Cardiac muscle cell (in vitro differentiated cells and primary cell): ENCODE measurements at regions not wholly inside any gene's neighbourhood (a gene's known extent, or its start where the extent isn't known, plus 50 kb on each side); places are given as distances from the start of the nearest gene placed in this dataset.

ENCODE experiments used
- DNase-seq, 2 donors: peaks; one replicate each; pipeline versions ENCODE4 v3.0.0 to v3.0.0-alpha.2; 2010 to 2017; ENCODE audit warnings: low read depth in 1 of 2, low spot score in 1 of 2
- H3K27ac ChIP-seq: fragments of 200-600 bp; sonication (generic); 2 replicates; pipeline ENCODE4 v1.5.1; 2016
- H3K27me3 ChIP-seq: fragments of 200-600 bp; sonication (generic); 2 replicates; pipeline ENCODE4 v1.6.0; 2016; ENCODE audit warnings: control low read depth
- H3K36me3 ChIP-seq: fragments of 200-600 bp; sonication (generic); 2 replicates; pipeline ENCODE4 v1.5.1; 2016; ENCODE audit warnings: control low read depth
- H3K4me1 ChIP-seq: fragments of 200-600 bp; sonication (generic); 2 replicates; pipeline ENCODE4 v1.8.1; 2017; ENCODE audit warnings: low read depth, mild to moderate bottlenecking, mixed run types
- H3K4me3 ChIP-seq: fragments of 200-600 bp; sonication (generic); 2 replicates; pipeline ENCODE4 v1.5.1; 2016; ENCODE audit warnings: mild to moderate bottlenecking
- H3K9me3 ChIP-seq: fragments of 200-600 bp; sonication (generic); 2 replicates; pipeline ENCODE4 v1.5.1; 2017; ENCODE audit warnings: low read depth, mild to moderate bottlenecking, control low read depth
- TF ChIP-seq, protein P1 (sequence below): IDR thresholded peaks from 2 replicates; pipeline ENCODE4 v1.5.1; 2012; ENCODE audit warnings: low read depth, mild to moderate bottlenecking, low read length

DNA sequence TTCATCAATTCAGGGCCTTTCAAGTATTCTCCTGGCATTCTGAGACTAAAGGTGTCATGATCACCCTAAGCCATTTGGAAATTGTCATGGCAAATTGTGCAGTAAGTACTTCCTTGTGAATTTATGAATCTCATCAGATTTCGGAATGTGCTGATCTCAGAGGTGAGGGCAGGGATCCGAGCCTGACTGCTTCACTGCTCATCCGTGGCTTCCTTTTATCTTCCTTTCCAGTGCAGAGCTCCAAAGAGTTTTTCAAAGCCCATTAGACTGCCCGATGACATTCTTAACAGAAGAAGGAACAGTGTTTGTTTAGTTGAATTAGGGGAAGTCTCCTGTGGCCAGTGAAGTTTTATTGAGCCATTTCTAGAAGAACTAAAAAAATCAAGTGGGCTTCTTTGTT is 182.8 kb upstream of the GDNF start:
- Histone ChIP-seq H3K27me3 (no peaks in the 10 kb centered on the region), H3K4me3 (no peak overlapping the region), H3K36me3 (no peaks in the 10 kb centered on the region), H3K4me1 (no peaks in the 10 kb centered on the region), H3K27ac (no peak overlapping the region), H3K9me3 (no peaks in the 10 kb centered on the region)
- TF ChIP-seq, protein P1, sequence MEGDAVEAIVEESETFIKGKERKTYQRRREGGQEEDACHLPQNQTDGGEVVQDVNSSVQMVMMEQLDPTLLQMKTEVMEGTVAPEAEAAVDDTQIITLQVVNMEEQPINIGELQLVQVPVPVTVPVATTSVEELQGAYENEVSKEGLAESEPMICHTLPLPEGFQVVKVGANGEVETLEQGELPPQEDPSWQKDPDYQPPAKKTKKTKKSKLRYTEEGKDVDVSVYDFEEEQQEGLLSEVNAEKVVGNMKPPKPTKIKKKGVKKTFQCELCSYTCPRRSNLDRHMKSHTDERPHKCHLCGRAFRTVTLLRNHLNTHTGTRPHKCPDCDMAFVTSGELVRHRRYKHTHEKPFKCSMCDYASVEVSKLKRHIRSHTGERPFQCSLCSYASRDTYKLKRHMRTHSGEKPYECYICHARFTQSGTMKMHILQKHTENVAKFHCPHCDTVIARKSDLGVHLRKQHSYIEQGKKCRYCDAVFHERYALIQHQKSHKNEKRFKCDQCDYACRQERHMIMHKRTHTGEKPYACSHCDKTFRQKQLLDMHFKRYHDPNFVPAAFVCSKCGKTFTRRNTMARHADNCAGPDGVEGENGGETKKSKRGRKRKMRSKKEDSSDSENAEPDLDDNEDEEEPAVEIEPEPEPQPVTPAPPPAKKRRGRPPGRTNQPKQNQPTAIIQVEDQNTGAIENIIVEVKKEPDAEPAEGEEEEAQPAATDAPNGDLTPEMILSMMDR = no peak
- DNase-seq = no peak

DNA sequence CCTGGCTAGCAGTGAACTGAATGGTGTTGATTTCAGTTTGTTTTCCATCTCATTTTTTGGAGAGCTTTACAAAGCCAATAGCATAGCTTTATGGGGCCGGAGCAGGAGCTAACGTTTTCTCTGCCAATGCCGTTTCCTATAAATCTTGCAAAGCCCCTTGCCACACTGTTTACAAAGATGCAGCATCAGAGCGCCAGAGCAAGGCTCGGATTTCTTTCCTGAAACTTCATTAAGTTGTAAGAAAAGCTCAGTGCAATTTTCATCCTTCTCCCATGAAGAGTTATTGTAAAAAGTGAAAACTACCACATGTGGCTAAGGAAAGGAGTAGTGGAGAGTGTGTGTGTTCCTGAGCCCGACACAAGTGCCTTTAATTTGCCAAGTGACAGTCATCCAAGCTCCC is 178.2 kb upstream of the GDNF start:
- Histone ChIP-seq H3K27ac (no peak overlapping the region), H3K27me3 (no peaks in the 10 kb centered on the region), H3K4me3 (no peak overlapping the region), H3K36me3 (no peaks in the 10 kb centered on the region), H3K9me3 (no peaks in the 10 kb centered on the region), H3K4me1 (no peaks in the 10 kb centered on the region)
- TF ChIP-seq, protein P1 = no peak
- no peak for DNase-seq

DNA sequence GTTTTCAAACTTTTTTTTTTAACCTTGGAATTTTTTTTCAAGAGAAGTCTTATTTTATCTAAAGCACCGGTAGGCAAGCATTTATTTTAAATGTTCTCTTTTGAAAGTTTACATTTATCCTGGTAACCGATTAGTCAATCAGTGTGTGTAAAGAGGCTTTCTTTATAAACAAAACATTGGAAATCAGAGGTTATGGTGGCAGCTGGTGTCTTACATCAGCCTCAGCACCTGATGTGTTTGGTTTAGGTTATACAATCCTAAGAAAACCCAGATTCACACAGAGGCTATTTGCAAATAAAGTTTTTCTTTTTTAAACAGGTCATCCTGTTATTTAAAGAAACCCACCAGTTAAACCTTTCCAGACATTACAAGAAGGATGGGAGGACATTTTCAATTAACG is 173.3 kb upstream of the GDNF start:
- Histone ChIP-seq H3K4me1 (peaks cover 10% of the 10 kb centered on the region), H3K4me3 (no peak overlapping the region), H3K27ac (no peak overlapping the region), H3K27me3 (no peaks in the 10 kb centered on the region), H3K36me3 (no peaks in the 10 kb centered on the region), H3K9me3 (no peaks in the 10 kb centered on the region)
- DNase-seq = no peak
- TF ChIP-seq, protein P1 = no peak

DNA sequence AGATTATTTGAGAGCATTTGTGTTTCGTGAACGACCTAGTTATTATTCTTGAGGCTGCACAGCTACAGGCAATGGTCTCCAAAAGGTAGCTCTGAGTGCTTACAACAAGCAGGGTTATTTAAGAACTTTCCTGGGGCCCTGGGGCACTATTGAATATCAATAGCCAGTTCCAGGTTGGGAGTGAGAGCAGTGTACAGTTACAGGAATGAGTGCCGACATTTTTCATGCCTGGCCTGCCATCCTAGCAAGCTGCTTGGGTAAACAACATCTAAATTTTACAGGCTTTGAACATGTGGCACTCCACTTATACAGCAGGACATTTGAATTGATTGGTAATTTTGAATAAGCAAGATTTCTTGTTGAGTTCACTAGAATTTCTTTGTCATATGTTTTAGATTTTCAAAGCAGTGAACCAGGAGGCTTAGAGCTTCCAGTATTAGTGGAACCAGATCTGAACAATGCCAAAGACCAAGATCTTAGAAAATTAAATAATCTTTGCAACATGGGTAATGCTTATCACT is 171.9 kb upstream of the GDNF start:
- Histone ChIP-seq H3K9me3 (no peaks in the 10 kb centered on the region), H3K4me3 (no peak overlapping the region), H3K27ac (no peak overlapping the region), H3K4me1 (peaks cover 13% of the 10 kb centered on the region), H3K36me3 (no peaks in the 10 kb centered on the region), H3K27me3 (no peaks in the 10 kb centered on the region)
- TF ChIP-seq, protein P1 = no peak
- DNase-seq = no peak

DNA sequence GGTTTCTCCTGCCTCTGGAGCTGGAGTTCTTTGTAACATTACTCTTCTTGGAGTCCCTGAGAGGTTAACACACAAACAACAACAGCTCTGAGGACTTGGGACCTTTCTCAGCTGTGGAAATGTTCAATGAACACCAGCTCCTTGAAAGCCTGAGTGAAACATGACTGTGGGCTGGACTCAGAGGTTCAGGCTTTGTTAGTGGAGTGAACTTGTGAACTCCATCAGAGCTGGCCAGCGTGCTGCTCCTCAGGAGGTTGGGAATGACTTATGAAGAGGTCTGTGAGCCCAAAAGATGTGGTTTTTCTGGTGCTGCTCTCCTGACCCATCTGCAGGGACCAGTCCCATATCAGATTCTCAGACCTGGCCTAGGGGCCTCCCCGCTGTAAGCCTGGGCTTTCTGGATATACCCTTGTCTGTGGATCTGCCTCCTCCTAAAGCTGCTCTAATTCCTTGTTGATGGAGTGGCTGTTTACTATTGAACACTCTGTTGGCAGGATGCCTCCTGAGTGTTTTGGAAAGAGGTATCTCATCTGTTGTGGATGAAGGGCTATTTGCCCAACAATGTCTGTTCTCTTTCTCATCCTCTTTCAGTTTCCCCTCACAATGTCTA is 170.0 kb upstream of the GDNF start:
- Histone ChIP-seq H3K27ac (no peak overlapping the region), H3K9me3 (no peaks in the 10 kb centered on the region), H3K4me1 (peaks cover 13% of the 10 kb centered on the region), H3K36me3 (no peaks in the 10 kb centered on the region), H3K27me3 (no peaks in the 10 kb centered on the region), H3K4me3 (no peak overlapping the region)
- TF ChIP-seq, protein P1 = no peak
- no peak for DNase-seq
